ENCODE measurements at regions not wholly inside any gene's neighbourhood (a gene's known extent, or its start where the extent isn't known, plus 50 kb on each side); places are given as distances from the start of the nearest gene placed in this dataset.

- TF ChIP-seq POLR2A (IDR thresholded peaks at IDR 0.05) (no peak), CTCF (IDR thresholded peaks at IDR 0.05) (no peak)
These were observed 255.9 kb downstream of the SOX9 start for GRCh38 chr17:72376526-72377345.

All from vagina (tissue), 2 donors.